GM06990 (cell line): ENCODE measurements at regions not wholly inside any gene's neighbourhood (a gene's known extent, or its start where the extent isn't known, plus 50 kb on each side); places are given as distances from the start of the nearest gene placed in this dataset.
"Not testable (repeated sequence)": the region's sequence is repeated elsewhere in the genome, so short reads cannot be mapped to it uniquely, and the experiment has no call there.

Source experiments
- DNase-seq: peaks from one replicate; pipeline ENCODE4 v3.0.0-alpha.2; 2011; ENCODE audit not compliant: insufficient read length; ENCODE audit errors: extremely low read depth
- H3K27me3 ChIP-seq: replicated peaks from 2 replicates; pipeline ENCODE4 v1.6.0; 2011; ENCODE audit warnings: low read length; ENCODE audit not compliant: control insufficient read depth, insufficient read depth
- H3K36me3 ChIP-seq: 2 replicates; pipeline ENCODE4 v1.5.1; 2011; ENCODE audit warnings: low read length; ENCODE audit not compliant: control insufficient read depth, insufficient read depth
- H3K4me3 ChIP-seq: replicated peaks from 2 replicates; pipeline ENCODE4 v1.5.1; 2011; ENCODE audit warnings: low read depth, mild to moderate bottlenecking, control low read depth, low read length
- CTCF ChIP-seq: IDR thresholded peaks from 2 replicates; pipeline ENCODE4 v1.5.1; 2011; ENCODE audit warnings: low read length, control low read depth, mild to moderate bottlenecking, inconsistent platforms; ENCODE audit not compliant: insufficient read depth, poor library complexity, severe bottlenecking

DNA sequence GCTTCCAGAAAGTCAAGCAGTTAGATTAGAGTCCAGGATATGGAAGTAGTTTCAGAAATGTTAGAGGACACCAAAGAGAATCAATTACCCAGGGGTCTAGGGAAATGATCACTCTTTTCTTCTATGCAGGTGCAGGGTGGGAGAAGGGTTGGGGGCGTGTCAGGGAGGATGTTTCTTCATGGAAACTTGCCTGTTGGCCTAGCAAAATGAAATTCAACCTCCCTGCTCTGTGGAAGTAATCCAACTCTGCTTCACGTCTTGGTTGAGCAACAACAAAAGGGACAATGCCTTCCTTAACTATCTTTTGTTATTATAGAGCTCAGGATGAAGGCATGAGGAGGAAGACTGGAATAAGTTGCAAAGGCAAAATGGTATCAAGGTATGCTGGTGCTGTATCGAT lies 210.8 kb upstream of the ETAA1 start:
- Histone ChIP-seq H3K4me3 (no peak overlapping the region), H3K36me3 (no peaks in the 10 kb centered on the region), H3K27me3 (no peaks in the 10 kb centered on the region)
- DNase-seq: no peak
- TF ChIP-seq CTCF: no peak

- no peak for DNase-seq
Measured at GRCh38 chr2:67186871-67187270, 210.3 kb upstream of the ETAA1 start.

DNA sequence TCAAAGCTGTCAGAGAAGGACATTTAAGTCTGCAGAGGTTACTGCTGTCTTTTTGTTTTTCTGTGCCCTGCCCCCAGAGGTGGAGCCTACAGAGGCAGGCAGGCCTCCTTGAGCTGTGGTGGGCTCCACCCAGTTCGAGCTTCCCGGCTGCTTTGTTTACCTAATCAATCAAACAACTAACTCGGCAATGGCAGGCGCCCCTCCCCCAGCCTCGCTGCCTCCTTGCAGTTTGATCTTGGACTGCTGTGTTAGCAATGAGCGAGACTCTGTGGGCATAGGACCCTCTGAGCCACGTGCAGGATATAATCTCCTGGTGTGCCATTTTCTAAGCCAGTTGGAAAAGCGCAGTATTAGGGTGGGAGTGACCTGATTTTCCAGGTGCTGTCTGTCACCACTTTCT lies 201.8 kb upstream of the ETAA1 start:
- not testable (repeated sequence) for DNase-seq, H3K27me3 ChIP-seq, H3K36me3 ChIP-seq, H3K4me3 ChIP-seq

More at GRCh38 chr2:67186871-67187270, 210.3 kb upstream of the ETAA1 start:
- no peak for TF ChIP-seq CTCF
- H3K36me3 ChIP-seq: no peaks in the 10 kb centered on the region
- no peak overlapping the region for H3K4me3 ChIP-seq
- H3K27me3 ChIP-seq: no peaks in the 10 kb centered on the region

DNA sequence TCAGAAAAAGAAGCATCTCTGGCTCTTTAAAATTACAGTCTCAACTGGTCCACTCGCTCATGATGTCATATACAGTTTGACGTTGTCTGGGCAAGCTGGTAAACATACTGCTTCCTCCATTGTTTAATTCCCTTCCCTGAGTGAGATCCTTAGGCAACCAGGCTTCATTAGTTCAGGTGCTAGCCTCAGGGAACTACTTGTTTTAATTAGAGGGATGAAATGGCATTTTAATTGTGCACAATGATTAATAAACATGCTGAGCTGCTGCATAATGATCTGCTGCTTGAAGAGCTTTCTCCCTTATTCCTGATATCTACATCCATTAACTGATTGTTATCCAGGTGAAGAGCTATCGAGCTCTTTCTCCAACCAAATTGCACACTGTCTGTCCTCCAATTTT lies 195.6 kb upstream of the ETAA1 start:
- DNase-seq: no peak
- no peaks in the 10 kb centered on the region for H3K36me3 ChIP-seq
- TF ChIP-seq CTCF: no peak
- H3K27me3 ChIP-seq: no peaks in the 10 kb centered on the region
- H3K4me3 ChIP-seq: no peak overlapping the region

- DNase-seq: no peak
- TF ChIP-seq CTCF: no peak
- H3K27me3 ChIP-seq: no peaks in the 10 kb centered on the region
- H3K4me3 ChIP-seq: no peak overlapping the region
- H3K36me3 ChIP-seq: no peaks in the 10 kb centered on the region
Measured at GRCh38 chr2:67204349-67204748, 192.8 kb upstream of the ETAA1 start.

- no peak for DNase-seq
- no peak for TF ChIP-seq CTCF
Measured at GRCh38 chr2:67208887-67209500, 188.1 kb upstream of the ETAA1 start.

More at GRCh38 chr2:67208887-67209500, 188.1 kb upstream of the ETAA1 start:
- H3K36me3 ChIP-seq: no peaks in the 10 kb centered on the region
- H3K4me3 ChIP-seq: no peak overlapping the region
- H3K27me3 ChIP-seq: no peaks in the 10 kb centered on the region
